DND-41 (cell line): ENCODE measurements at regions not wholly inside any gene's neighbourhood (a gene's known extent, or its start where the extent isn't known, plus 50 kb on each side); places are given as distances from the start of the nearest gene placed in this dataset.

Experiments
- ATAC-seq: fragments of 200-7000 bp; cut with Tn5 transposase; 3 replicates; pipeline ENCODE4 v1.9.1; 2021; ENCODE audit warnings: low read depth; ENCODE audit not compliant: insufficient read depth
- DNase-seq: peaks from one replicate; pipeline ENCODE4 v3.0.0-alpha.2; 2020
- H2AFZ ChIP-seq: 2 replicates; pipeline ENCODE4 v1.6.0; 2012; ENCODE audit warnings: low read depth, low read length
- H3K27ac ChIP-seq: 2 replicates; pipeline ENCODE4 v1.5.1; 2012; ENCODE audit warnings: low read length, inconsistent platforms
- H3K27me3 ChIP-seq: fragments of 200-600 bp; sonication (generic); 2 replicates; pipeline ENCODE4 v1.6.0; 2012; ENCODE audit warnings: low read length, mild to moderate bottlenecking, inconsistent platforms; ENCODE audit not compliant: insufficient read depth, poor library complexity
- H3K36me3 ChIP-seq: 2 replicates; pipeline ENCODE4 v1.5.1; 2012; ENCODE audit warnings: low read length, inconsistent platforms; ENCODE audit not compliant: insufficient read depth
- H3K4me1 ChIP-seq: 2 replicates; pipeline ENCODE4 v1.5.1; 2012; ENCODE audit warnings: mild to moderate bottlenecking, low read length; ENCODE audit not compliant: insufficient read depth
- H3K4me2 ChIP-seq: 2 replicates; pipeline ENCODE4 v1.6.0; 2012; ENCODE audit warnings: mild to moderate bottlenecking, moderate library complexity, low read length, inconsistent platforms; ENCODE audit not compliant: insufficient read depth
- H3K4me3 ChIP-seq, 2 experiments: fragments of 200-600 bp in 1 of 2; shearing (Covaris generic) in 1 of 2; 2 replicates each; pipeline ENCODE4 v1.5.1; 2012 to 2016; ENCODE audit warnings: inconsistent platforms in 2 of 2, low read length in 2 of 2, mild to moderate bottlenecking in 2 of 2, low read depth in 1 of 2, moderate library complexity in 1 of 2
- H3K79me2 ChIP-seq: 2 replicates; pipeline ENCODE4 v1.6.0; 2012; ENCODE audit warnings: low read length, inconsistent platforms; ENCODE audit not compliant: insufficient read depth
- H3K9ac ChIP-seq: 2 replicates; pipeline ENCODE4 v1.6.0; 2012; ENCODE audit warnings: low read depth, mild to moderate bottlenecking, inconsistent platforms, low read length, moderate library complexity
- H3K9me3 ChIP-seq: 2 replicates; pipeline ENCODE4 v1.5.1; 2012; ENCODE audit warnings: low read length, moderate library complexity, mild to moderate bottlenecking, inconsistent platforms; ENCODE audit not compliant: insufficient read depth, severe bottlenecking
- H4K20me1 ChIP-seq: 2 replicates; pipeline ENCODE4 v1.6.0; 2012; ENCODE audit warnings: low read length; ENCODE audit not compliant: insufficient read depth
- CTCF ChIP-seq: IDR thresholded peaks from 2 replicates; pipeline ENCODE4 v1.5.1; 2012; ENCODE audit warnings: borderline replicate concordance, low read length, moderate library complexity, mild to moderate bottlenecking; ENCODE audit not compliant: poor library complexity, severe bottlenecking; ENCODE audit errors: extremely low read depth
- EZH2 ChIP-seq: IDR thresholded peaks from 3 replicates; pipeline ENCODE4 v1.6.1; 2012; ENCODE audit warnings: borderline replicate concordance, low read depth, mild to moderate bottlenecking, moderate library complexity, low read length, inconsistent platforms; ENCODE audit not compliant: severe bottlenecking

- H3K79me2 ChIP-seq, result no peaks in the 10 kb centered on the region
- H3K9ac ChIP-seq, result no peak overlapping the region
- ATAC-seq, result no peak
- no peak for TF ChIP-seq CTCF
- TF ChIP-seq EZH2, result no peak
- no peaks in the 10 kb centered on the region for H3K27me3 ChIP-seq
- peaks cover 4% of the 10 kb centered on the region for H3K4me1 ChIP-seq
- H2AFZ ChIP-seq, result no peak overlapping the region
- peaks cover 2% of the 10 kb centered on the region for H3K9me3 ChIP-seq
- no peak for DNase-seq
- no peak overlapping the region for H3K4me3 ChIP-seq
- H3K4me2 ChIP-seq, result no peak overlapping the region
- no peak overlapping the region for H3K27ac ChIP-seq
- H3K36me3 ChIP-seq, result no peaks in the 10 kb centered on the region
- no peaks in the 10 kb centered on the region for H4K20me1 ChIP-seq
Observed at GRCh38 chr11:23704183-23704582, 792.7 kb upstream of the LUZP2 start.

GRCh38 chr11:23711981-23712380 lies 784.9 kb upstream of the LUZP2 start:
- peak; percentile 82 for ATAC-seq
- Histone ChIP-seq H3K27ac (peak overlapping the region; percentile 24), H4K20me1 (no peaks in the 10 kb centered on the region), H3K79me2 (peaks cover 21% of the 10 kb centered on the region), H3K4me1 (peaks cover 7% of the 10 kb centered on the region; the same call in 1 of the 2 replicates), H3K4me3 (peak overlapping the region in 1 of 2 experiments; percentile 26; a peak in 1 of 4 replicates), H3K4me2 (peak overlapping the region; percentile 24; the same call in 1 of the 2 replicates), H3K9me3 (peaks cover 4% of the 10 kb centered on the region), H3K27me3 (no peaks in the 10 kb centered on the region), H3K9ac (no peak overlapping the region; the same call in 1 of the 2 replicates), H3K36me3 (no peaks in the 10 kb centered on the region), H2AFZ (no peak overlapping the region)
- TF ChIP-seq EZH2, result no peak
- no peak for TF ChIP-seq CTCF
- peak; percentile 50 for DNase-seq

GRCh38 chr11:23719016-23719415 lies 777.8 kb upstream of the LUZP2 start:
- no peak overlapping the region for H3K9ac ChIP-seq
- H3K79me2 ChIP-seq, result peaks cover 28% of the 10 kb centered on the region; the same call in 1 of the 2 replicates
- no peaks in the 10 kb centered on the region for H3K27me3 ChIP-seq
- H3K4me3 ChIP-seq, result no peak overlapping the region
- no peaks in the 10 kb centered on the region for H3K36me3 ChIP-seq
- H3K4me1 ChIP-seq, result no peaks in the 10 kb centered on the region
- peaks cover 6% of the 10 kb centered on the region for H3K9me3 ChIP-seq
- DNase-seq (no peak), ATAC-seq (no peak)
- H2AFZ ChIP-seq, result no peak overlapping the region
- H3K4me2 ChIP-seq, result no peak overlapping the region
- TF ChIP-seq EZH2, result no peak
- TF ChIP-seq CTCF, result no peak
- H3K27ac ChIP-seq, result no peak overlapping the region
- H4K20me1 ChIP-seq, result no peaks in the 10 kb centered on the region

- no peak for TF ChIP-seq CTCF
- no peak for TF ChIP-seq EZH2
- no peaks in the 10 kb centered on the region for H3K9me3 ChIP-seq
- no peak overlapping the region for H2AFZ ChIP-seq
- no peak overlapping the region for H3K27ac ChIP-seq
- no peak overlapping the region for H3K4me3 ChIP-seq
- H3K9ac ChIP-seq, result no peak overlapping the region
- no peaks in the 10 kb centered on the region for H4K20me1 ChIP-seq
- no peaks in the 10 kb centered on the region for H3K4me1 ChIP-seq
- H3K27me3 ChIP-seq, result no peaks in the 10 kb centered on the region
- ATAC-seq, result no peak
- no peak overlapping the region for H3K4me2 ChIP-seq
- peaks cover 16% of the 10 kb centered on the region; the same call in 1 of the 2 replicates for H3K79me2 ChIP-seq
- no peak for DNase-seq
- no peaks in the 10 kb centered on the region for H3K36me3 ChIP-seq
Observed at GRCh38 chr11:23723861-23724260, 773.0 kb upstream of the LUZP2 start.
